NCI-H345 treated with DMSO at 0.1 percent for 48 hours (cell line): ENCODE measurements at regions not wholly inside any gene's neighbourhood (a gene's known extent, or its start where the extent isn't known, plus 50 kb on each side); places are given as distances from the start of the nearest gene placed in this dataset.

ENCODE experiments used
- DNase-seq: peaks from one replicate; lab custom pipeline; 2025; ENCODE audit not compliant: unreplicated experiment; lab: John Stamatoyannopoulos, UW

- DNase-seq = no peak
Observed at GRCh38 chr2:19810148-19810547, 91.6 kb downstream of the TTC32 start.

DNA sequence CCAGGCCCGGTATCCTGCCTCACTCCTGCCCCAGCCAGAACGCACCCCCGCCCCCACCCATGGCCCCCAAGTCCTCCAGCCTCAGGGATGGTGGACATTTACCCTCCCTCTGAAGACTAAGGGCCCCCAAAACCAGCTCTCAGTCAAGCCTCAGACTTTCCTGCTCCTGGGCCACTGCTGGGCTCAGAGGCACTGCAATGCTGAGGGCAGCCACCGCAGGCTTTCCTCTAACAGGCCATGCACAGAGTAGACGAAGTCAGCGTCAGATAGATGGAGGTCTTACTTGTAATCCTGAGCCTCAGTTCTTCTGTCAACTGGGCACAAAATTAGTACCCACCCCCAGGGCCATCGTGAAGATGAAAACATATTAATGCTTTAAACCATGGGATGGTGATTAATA lies 92.6 kb downstream of the TTC32 start:
- DNase-seq = no peak

DNA sequence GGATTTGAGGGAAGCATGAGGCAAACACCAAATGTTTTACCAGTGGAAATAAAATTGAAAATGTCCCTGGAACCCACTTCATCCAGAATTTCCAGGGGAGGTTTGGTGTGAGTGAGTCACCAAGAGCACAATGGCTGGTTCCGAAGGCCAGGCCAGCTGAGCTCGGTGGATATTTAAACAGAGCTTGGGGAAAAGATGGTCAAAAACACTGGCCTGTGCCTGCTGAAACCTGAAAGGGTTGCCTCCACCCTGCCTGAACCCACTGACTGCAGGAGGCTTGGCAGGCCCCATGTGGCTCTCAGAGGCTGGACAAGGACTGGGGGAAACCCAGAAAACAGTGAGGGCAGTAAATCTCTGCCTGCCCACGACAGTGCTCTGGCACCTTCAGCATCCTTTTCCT lies 93.9 kb downstream of the TTC32 start:
- DNase-seq = no peak

DNA sequence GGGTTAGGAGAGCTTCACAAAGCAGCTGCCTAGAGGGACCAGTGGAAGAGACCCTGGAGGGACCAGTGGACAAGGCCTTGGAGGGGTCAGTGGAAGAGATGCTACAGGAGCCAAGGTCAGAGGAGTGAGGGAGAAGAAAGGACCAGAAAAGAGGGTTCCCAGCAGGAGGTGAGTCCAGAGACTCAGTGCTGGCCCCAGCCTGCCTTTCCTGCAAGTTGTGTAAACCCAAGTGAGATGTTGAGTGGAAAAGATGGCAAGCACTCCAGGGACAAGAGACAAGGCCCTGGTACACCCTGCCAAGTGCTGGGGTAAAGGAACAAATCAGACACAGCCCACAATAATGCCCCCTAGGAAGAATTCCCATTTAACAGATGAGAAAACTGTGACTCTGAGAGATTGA lies 94.4 kb downstream of the TTC32 start:
- no peak for DNase-seq

DNA sequence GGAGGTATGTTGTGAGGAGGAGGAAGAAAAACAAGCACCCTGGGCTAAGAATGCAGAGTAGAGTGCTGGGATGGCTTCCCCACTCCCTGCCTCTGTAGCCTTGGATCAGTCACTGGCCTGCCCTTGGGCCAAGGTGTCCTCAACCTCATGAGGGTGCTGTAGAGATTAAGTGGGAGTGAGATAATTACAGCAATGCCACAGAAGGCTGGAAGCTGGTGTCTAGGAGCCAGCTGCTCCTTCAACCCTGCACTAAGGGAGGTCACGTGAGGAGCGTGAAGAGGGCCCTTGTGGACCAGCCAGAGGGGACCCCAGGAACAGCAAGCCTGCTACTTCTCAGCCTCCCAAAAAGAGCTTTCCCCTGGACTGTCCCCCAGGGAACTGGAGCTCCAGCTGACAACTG lies 95.2 kb downstream of the TTC32 start:
- DNase-seq = no peak

- DNase-seq = no peak
Observed at GRCh38 chr2:19806131-19806530, 95.7 kb downstream of the TTC32 start.

DNA sequence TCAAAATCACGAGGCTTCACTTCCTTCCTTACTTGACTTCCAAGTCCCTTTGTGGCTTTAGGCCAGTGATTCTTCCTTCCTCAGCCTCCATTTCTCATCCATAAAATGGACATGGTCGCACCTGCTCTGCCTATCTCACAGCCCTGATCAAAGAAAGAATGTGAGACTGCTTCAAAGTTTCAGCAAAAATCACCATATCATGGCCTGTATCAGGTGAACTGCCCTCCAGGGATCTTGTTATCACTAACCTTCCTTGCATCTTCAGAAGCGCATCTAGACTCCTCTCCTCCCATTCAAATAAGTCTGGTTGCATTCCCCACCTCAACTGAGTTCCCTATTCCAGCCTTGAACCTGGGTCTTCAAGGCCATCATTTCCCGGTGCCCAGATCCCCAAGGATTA lies 96.5 kb downstream of the TTC32 start:
- no peak for DNase-seq

DNA sequence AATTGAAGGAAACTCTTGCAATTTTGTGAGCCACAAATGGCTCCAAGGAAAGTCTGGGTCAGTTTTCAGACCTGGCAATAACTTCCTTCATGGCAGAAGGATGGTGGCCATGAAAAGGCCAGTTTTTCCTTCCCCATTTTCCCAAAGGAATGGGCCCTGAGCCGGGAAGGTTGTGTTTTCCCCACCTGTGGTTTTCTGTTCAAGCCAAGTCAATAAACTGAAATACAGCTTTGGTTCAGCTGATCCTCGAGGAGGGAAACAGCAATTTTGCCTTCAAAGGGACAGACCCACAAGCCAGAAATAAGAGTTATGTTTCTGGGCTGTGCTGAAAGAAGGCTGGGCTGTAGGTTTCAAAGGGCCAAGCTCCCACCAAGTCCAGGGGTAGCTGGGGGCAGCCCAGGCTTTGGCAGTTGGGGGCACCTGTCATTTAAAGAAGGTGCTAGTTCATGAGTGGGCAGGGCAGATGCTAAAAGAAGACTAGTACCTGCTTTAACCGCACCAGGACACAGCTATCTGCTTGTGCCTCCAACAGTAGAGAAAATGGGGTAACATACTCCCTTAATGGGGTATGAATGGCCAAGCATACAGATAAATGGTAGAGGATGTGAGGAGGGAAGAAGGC lies 97.0 kb downstream of the TTC32 start:
- no peak for DNase-seq

- no peak for DNase-seq
Observed at GRCh38 chr2:19802086-19802841, 99.5 kb downstream of the TTC32 start.

DNA sequence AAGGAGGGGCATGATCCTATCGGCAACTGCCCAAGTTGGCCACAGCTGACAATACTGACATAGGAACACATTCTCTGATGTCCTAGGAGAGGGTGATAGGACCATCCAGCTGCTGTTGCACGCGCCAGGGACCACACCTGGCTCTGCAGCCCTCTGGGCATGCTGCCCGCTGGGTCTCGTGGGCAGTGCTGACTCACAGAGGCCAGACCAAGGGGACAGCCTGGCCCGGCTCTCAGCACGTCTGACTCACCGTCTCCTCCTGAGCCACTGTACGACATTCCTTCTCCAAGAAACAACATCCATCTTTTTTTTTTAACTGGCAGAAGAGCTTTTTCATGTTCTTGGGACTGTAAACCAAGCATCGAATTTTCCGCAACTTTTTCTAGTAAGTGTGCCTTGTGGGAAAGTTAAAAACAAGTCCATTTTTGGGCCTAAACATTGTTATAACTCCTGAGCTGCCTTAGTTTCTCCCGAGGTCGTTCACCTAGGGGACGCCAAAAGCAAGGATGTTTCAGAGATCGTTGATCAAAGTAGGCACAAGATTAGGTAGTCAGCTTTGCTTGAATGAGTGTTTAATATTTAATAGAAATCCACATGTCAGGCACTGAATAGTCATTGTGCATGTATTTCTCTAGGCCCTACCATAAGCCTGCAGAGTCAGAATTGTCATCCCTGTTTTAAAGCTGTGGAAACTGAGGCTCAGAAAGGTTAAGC lies 100.3 kb downstream of the TTC32 start:
- no peak for DNase-seq

DNA sequence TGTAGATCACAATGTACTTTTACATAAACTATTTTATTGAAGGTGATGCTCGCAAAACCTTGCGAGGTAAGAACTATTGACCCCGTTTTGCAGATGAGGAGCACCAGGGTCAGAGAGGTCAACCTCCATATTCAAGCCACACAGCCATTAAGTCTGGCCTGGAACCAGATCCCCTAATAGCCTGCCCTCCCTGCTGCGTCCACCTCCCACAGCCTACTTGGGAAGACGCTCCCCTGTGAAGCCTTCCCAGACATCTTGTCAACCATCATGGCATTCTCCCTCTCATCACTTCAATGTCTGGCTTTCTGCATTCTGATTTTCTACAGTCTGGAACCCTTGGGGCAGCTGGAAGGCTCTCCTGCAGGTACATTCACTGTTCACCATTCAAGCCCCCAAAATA lies 101.0 kb downstream of the TTC32 start:
- DNase-seq = no peak

DNA sequence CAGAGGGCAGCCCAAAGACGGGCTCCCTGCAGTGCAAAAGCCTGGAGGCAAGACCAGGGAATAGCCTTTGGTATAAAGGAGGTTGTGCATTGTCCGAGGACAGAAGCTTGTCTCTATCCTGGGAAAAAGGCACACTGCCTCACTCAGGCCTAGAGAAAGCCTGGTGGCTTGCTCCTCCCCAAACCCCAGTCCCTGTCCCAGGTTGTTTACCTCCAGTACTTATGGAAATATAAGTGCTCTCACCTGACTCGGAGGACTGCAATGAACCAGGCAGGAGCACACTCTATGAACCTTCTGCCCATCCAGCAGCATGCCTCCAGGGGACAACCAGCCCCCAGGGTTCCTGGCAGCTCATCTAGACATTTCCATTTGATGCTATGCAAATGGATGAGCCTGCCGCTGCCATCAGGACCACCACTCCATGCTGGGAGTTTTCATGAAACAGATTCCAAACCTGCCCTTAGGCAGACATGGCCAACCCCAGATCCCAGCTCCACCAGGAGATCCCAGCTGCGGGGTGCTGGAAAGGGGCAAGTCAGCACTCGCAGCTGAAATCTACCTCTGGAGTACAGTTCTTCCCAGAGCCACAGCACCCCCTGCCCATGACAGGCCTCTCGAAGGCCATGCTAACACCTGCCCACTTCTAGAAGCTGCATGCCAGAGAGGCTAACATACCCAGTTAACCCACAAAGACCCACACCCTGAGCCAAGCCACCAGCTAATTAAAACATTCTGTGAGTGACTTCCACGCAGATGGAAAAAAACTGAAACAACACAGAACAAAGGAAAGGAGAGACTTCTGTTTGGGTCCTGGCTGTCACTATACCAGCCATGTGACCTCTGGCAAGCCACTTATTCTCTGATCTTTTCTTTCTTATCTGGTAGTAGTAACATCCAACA lies 101.7 kb downstream of the TTC32 start:
- peak; percentile 99 for DNase-seq

DNA sequence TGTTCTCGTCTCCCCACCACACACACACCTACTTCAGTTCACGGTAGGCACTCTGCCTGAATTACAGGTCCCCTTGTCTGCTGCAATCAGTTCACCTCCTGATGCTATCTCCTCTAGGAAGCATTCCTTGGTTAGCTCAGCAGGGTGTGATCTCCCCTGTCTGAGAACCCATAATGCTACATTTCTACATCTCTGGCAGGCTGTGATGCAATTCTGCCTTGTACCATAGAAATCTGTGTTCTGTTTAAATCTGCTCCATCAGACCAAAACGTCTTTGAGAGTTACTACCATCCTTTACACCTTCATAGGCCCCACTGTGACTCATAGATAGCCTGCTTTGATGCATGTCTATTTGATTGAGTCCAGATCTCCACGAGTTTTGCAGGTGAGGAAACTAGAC lies 103.9 kb downstream of the TTC32 start:
- no peak for DNase-seq

DNA sequence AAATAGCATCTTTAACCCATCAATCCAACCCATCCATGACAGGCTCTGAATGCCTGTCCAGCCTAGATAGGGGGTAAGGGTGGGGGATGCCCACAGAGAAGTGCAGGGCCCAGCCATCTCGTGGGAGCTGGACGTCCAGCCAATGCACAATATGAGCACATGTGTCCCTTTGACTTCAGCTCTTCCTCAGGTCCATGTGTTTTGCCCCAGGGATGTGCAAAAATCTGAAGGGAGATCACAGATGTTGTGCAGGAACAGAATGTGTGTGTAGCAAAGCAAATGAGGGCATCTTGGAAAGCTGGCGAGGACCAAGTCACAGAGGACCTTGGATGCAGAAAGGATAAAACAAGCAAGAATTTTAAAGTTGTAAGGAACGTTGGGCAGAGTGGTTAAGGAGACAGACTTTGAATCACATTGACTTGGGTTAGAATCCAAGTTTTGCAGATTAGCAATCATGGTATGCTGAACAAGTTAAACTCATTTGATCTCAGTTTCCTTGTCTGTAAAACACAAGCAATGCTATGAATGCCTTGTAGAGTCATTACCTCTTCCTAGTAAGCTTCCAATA lies 104.5 kb downstream of the TTC32 start:
- DNase-seq = no peak

DNA sequence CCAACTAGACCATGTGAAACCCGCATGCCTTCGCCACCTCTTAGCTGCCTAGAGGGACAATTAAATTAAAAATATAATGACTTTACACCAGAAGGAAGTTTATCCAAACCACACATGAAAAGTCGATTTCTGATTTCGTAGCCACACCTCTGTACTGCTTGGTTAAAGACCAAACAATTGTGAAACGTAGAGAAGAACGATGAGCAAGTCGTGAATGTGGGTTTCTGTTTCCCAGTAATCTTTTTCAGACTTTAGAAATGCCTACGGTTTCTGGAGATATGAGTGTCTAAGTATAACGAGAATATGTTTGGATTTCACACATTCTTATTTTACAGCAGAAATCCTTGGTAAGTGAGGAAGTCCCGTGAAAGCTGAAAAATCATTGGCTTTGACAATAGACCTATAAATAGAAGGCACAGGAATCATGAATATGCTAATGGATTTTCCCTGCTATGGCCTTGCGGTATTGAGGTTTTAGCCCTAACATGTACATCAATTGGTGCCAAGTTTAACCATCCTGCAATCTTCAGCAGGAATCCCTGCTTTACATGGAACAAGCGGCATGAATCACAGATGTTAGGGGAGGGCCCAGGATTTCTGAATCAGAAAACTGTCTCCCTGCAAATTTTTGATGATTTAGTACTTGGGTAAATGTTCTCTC lies 105.6 kb downstream of the TTC32 start:
- DNase-seq = no peak

GRCh38 chr2:19793132-19793750 lies 108.5 kb downstream of the TTC32 start:
- no peak for DNase-seq

DNA sequence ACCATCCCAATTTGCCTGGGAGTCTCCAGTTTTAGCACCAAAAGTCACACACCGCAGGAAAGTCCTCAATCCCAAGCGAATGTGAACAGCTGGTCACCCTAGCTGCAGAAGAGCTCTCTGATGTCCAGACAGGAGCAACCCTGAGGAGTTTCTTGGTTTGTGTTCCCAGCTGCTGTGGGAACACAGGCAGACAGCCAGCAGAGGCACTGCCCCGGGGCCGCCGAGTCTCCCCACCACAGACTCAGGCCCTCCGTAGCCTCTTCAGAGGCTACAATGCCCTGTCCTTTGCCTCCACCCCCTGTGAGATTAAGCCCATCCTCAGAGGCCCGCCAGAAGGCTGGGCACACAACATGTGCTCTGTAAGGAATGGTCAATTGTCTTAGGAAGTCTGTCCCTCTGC lies 111.5 kb downstream of the TTC32 start:
- no peak for DNase-seq

DNA sequence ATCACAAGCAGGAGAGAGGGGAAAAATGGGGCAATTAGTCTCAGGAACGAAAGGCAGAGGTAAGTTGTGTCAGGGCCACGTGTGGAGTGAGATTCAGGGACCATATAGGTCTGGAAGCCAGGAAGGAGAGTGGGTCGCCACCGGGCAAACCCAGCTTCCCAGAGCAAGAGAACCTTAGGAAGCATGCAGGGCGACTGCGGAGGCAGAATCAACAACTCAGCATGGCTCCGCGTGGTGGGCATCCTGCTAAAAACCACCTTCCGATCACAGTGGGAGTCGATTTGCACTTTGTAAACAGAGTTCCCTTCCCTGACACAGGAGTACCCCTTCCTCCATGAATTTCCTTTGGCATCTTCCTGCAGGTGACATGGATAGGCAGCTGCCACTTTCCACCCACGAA lies 114.6 kb downstream of the TTC32 start:
- DNase-seq = no peak

GRCh38 chr2:19786408-19787058 lies 115.2 kb downstream of the TTC32 start:
- DNase-seq = no peak

DNA sequence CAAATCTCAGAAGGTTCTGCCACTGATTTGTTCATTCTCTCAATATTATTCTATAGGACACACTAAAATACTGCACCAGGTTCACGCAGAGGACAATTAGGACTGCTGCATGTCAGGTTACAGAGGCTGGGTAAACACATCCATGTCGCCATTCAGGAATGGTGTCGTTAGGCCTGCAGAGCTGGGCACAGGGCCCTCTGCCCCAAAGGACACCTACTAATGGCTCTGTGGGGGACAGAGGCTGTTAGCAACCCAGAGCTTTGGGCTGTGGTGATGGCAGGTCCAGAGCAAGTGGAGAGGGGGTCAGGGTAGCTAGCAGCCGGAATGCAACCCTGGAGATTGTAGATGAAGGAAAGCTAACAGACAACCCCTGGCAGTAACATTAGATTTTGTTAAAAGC lies 115.9 kb downstream of the TTC32 start:
- DNase-seq = no peak
